GM04504 (cell line): ENCODE measurements at regions not wholly inside any gene's neighbourhood (a gene's known extent, or its start where the extent isn't known, plus 50 kb on each side); places are given as distances from the start of the nearest gene placed in this dataset.
"Not testable (repeated sequence)": the region's sequence is repeated elsewhere in the genome, so short reads cannot be mapped to it uniquely, and the experiment has no call there.

Source experiments
- DNase-seq: peaks from one replicate; pipeline ENCODE4 v3.0.0-alpha.2; 2012; ENCODE audit warnings: low read depth

- no peak for DNase-seq
Observed at GRCh38 chr17:82998637-82999036, 80.8 kb upstream of the METRNL start.

- no peak for DNase-seq
Observed at GRCh38 chr17:83000738-83001137, 78.7 kb upstream of the METRNL start.

- DNase-seq: no peak
Observed at GRCh38 chr17:83002118-83002805, 77.1 kb upstream of the METRNL start.

- no peak for DNase-seq
Observed at GRCh38 chr17:83004791-83005380, 74.5 kb upstream of the METRNL start.

- no peak for DNase-seq
Observed at GRCh38 chr17:83005639-83006038, 73.8 kb upstream of the METRNL start.

- DNase-seq: no peak
Observed at GRCh38 chr17:83006515-83007455, 72.6 kb upstream of the METRNL start.

GRCh38 chr17:83007504-83008185 is 71.8 kb upstream of the METRNL start:
- no peak for DNase-seq

- no peak for DNase-seq
Observed at GRCh38 chr17:83008186-83008510, 71.3 kb upstream of the METRNL start.

- no peak for DNase-seq
Observed at GRCh38 chr17:83008526-83008925, 70.9 kb upstream of the METRNL start.

GRCh38 chr17:83009414-83010205 is 69.8 kb upstream of the METRNL start:
- DNase-seq: no peak

- no peak for DNase-seq
Observed at GRCh38 chr17:83010206-83011200, 68.9 kb upstream of the METRNL start.

GRCh38 chr17:83011676-83012075 is 67.7 kb upstream of the METRNL start:
- not testable (repeated sequence) for DNase-seq

- no peak for DNase-seq
Observed at GRCh38 chr17:83012200-83012785, 67.1 kb upstream of the METRNL start.

- DNase-seq: peak; percentile 89
Observed at GRCh38 chr17:83012868-83013778, 66.3 kb upstream of the METRNL start.

- no peak for DNase-seq
Observed at GRCh38 chr17:83013779-83014117, 65.7 kb upstream of the METRNL start.

GRCh38 chr17:83014297-83014696 is 65.1 kb upstream of the METRNL start:
- no peak for DNase-seq

GRCh38 chr17:83014940-83015910 is 64.2 kb upstream of the METRNL start:
- no peak for DNase-seq
